Activated T-helper 17 cell treated with anti-CD3 and anti-CD28 coated beads, Interleukin-2, amount 50 U/mL, for 72 hours (primary cell): ENCODE measurements at regions not wholly inside any gene's neighbourhood (a gene's known extent, or its start where the extent isn't known, plus 50 kb on each side); places are given as distances from the start of the nearest gene placed in this dataset.

Experiments
- ATAC-seq: fragments of 150-1000 bp; cut with Tn5 transposase; replicated peaks from 2 replicates; pipeline ENCODE4 v1.10.0; 2021; ENCODE audit warnings: mild to moderate bottlenecking, moderate library complexity
- H3K27ac Mint-ChIP-seq: one replicate; pipeline ENCODE4 v1.8.0; 2022; ENCODE audit warnings: mixed read lengths
- H3K27me3 Mint-ChIP-seq: one replicate; pipeline ENCODE4 v1.8.0; 2022; ENCODE audit warnings: mixed read lengths
- H3K36me3 Mint-ChIP-seq: one replicate; pipeline ENCODE4 v1.8.0; 2022; ENCODE audit warnings: low read depth, mild to moderate bottlenecking, mixed read lengths
- H3K4me1 Mint-ChIP-seq: one replicate; pipeline ENCODE4 v1.8.0; 2022; ENCODE audit warnings: mixed read lengths
- H3K4me3 Mint-ChIP-seq: one replicate; pipeline ENCODE4 v1.8.0; 2022; ENCODE audit warnings: mild to moderate bottlenecking, mixed read lengths
- H3K9me3 Mint-ChIP-seq: one replicate; pipeline ENCODE4 v1.8.0; 2022; ENCODE audit warnings: mixed read lengths

DNA sequence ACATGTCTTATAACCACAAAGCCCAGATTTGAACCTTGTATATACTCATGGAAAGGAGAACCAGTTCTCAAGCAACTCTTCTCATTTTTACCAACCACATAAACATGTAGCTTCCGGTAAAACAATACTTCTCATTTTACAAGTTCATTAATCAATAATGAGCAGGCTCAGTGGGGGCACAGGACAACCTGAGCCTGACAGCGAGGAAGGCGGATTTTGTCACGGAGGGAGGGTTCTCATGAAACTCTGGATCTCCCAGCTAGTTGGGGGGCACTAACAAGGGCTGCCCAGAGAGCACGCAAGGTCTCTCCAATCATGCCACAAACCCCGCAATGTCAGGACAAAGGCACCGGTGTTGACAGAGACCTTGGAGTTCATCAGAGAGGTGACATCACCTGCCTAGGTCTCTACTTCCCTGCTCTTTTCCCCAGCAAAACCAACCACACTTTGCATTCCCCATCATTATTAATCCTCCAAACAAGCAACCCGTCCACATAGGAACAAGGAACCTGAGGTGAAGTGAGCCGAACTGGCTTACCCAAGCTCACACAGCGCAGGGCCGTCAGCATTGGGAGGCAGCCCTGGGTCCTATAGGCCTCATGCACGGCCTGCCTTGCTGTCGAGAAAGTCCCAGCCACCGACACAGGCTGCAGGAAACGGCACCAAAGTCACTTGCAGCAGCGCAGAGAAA lies 192.1 kb upstream of the KLF14 start:
- ATAC-seq: peak; percentile 38
- H3K4me1 Mint-ChIP-seq: peaks cover 69% of the 10 kb centered on the region
- no peaks in the 10 kb centered on the region for H3K27me3 Mint-ChIP-seq
- peaks cover 100% of the 10 kb centered on the region for H3K36me3 Mint-ChIP-seq
- H3K4me3 Mint-ChIP-seq: peak overlapping the region; percentile 91
- peak overlapping the region; percentile 92 for H3K27ac Mint-ChIP-seq
- no peaks in the 10 kb centered on the region for H3K9me3 Mint-ChIP-seq

- ATAC-seq: peak; percentile 32
- peaks cover 67% of the 10 kb centered on the region for H3K4me1 Mint-ChIP-seq
- H3K4me3 Mint-ChIP-seq: peak overlapping the region; percentile 91
- H3K27ac Mint-ChIP-seq: peak overlapping the region; percentile 92
- H3K36me3 Mint-ChIP-seq: peaks cover 100% of the 10 kb centered on the region
- no peaks in the 10 kb centered on the region for H3K27me3 Mint-ChIP-seq
- H3K9me3 Mint-ChIP-seq: no peaks in the 10 kb centered on the region
Measured at GRCh38 chr7:130927062-130927461, 193.1 kb upstream of the KLF14 start.

GRCh38 chr7:130927564-130927963 lies 193.6 kb upstream of the KLF14 start:
- H3K4me1 Mint-ChIP-seq: peaks cover 67% of the 10 kb centered on the region

DNA sequence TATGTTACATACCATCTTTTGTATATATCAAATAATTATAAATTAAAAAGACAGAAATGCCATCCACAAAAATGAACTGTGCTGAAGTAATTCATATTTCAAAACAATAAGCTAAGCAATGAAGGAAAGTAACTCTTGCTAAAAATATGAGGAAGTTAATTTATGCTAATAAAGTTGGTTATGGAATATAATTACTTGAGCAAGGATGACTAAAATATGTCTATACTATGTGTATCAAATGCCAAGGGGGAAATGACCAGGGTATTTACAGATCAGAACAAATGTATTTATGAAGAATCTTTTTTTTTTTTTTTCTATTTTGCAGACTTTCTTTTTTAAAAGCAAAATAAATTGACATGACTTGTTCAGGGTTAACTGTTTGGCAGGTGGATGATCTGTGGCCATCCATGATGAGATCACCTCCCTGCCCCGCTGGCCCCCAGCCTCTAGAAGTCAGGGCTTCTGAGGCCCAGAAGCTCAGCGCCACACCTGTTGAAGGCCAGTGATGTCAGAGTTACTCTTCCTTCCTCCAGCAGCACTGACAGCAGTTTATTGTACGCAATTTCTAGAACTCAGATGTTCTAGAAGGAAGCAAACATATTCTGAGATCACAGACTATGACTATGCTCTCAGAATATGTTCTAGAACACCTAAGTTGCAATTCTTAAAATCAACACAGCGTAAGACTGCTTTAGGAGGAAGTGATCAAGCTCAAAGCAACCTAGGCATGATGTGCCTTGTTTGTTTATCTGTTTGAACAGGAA lies 196.1 kb upstream of the KLF14 start:
- ATAC-seq: peak; percentile 51
- Mint-ChIP-seq H3K27me3 (no peaks in the 10 kb centered on the region), H3K4me3 (peak overlapping the region; percentile 57)

More at GRCh38 chr7:130927564-130927963, 193.6 kb upstream of the KLF14 start:
- Mint-ChIP-seq H3K27me3 (no peaks in the 10 kb centered on the region), H3K4me3 (peak overlapping the region; percentile 91), H3K36me3 (peaks cover 100% of the 10 kb centered on the region), H3K27ac (peak overlapping the region; percentile 92), H3K9me3 (no peaks in the 10 kb centered on the region)
- ATAC-seq: no peak

DNA sequence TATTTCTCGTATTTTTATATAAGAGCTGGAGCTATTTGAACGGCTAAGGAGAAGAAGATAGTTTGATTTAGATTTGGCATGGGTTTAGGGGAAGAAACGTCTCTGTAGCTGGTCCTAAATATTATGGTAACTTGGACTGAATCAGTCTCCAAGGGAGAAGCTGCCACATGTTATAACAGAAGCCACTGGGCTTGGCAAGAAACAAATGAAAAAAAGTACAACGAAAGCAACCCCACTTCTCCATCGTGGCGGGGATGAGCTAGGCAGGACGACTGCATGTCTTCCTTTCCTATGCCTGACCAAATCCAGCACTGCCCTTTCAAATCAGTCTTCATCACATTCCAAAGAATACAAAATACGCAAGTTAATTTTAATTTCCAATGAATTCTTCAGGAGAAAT lies 196.7 kb upstream of the KLF14 start:
- peaks cover 100% of the 10 kb centered on the region for H3K36me3 Mint-ChIP-seq
- ATAC-seq: no peak
- H3K4me1 Mint-ChIP-seq: peaks cover 68% of the 10 kb centered on the region
- no peaks in the 10 kb centered on the region for H3K9me3 Mint-ChIP-seq
- peak overlapping the region; percentile 57 for H3K4me3 Mint-ChIP-seq
- H3K27me3 Mint-ChIP-seq: no peaks in the 10 kb centered on the region
- peak overlapping the region; percentile 69 for H3K27ac Mint-ChIP-seq

More for the DNA sequence above, 196.1 kb upstream of the KLF14 start:
- H3K27ac Mint-ChIP-seq: peak overlapping the region; percentile 69
- peaks cover 68% of the 10 kb centered on the region for H3K4me1 Mint-ChIP-seq
- H3K9me3 Mint-ChIP-seq: no peaks in the 10 kb centered on the region
- H3K36me3 Mint-ChIP-seq: peaks cover 100% of the 10 kb centered on the region

GRCh38 chr7:130931423-130931822 lies 197.4 kb upstream of the KLF14 start:
- H3K27ac Mint-ChIP-seq: peak overlapping the region; percentile 69
- peaks cover 66% of the 10 kb centered on the region for H3K4me1 Mint-ChIP-seq
- H3K27me3 Mint-ChIP-seq: no peaks in the 10 kb centered on the region
- no peak for ATAC-seq
- H3K4me3 Mint-ChIP-seq: peak overlapping the region; percentile 57
- no peaks in the 10 kb centered on the region for H3K9me3 Mint-ChIP-seq
- H3K36me3 Mint-ChIP-seq: peaks cover 100% of the 10 kb centered on the region

GRCh38 chr7:130932088-130932487 lies 198.1 kb upstream of the KLF14 start:
- no peak for ATAC-seq
- peak overlapping the region; percentile 71 for H3K27ac Mint-ChIP-seq
- peaks cover 100% of the 10 kb centered on the region for H3K36me3 Mint-ChIP-seq
- H3K4me3 Mint-ChIP-seq: peak overlapping the region; percentile 57
- H3K4me1 Mint-ChIP-seq: peaks cover 69% of the 10 kb centered on the region
- H3K27me3 Mint-ChIP-seq: no peaks in the 10 kb centered on the region
- H3K9me3 Mint-ChIP-seq: no peaks in the 10 kb centered on the region

DNA sequence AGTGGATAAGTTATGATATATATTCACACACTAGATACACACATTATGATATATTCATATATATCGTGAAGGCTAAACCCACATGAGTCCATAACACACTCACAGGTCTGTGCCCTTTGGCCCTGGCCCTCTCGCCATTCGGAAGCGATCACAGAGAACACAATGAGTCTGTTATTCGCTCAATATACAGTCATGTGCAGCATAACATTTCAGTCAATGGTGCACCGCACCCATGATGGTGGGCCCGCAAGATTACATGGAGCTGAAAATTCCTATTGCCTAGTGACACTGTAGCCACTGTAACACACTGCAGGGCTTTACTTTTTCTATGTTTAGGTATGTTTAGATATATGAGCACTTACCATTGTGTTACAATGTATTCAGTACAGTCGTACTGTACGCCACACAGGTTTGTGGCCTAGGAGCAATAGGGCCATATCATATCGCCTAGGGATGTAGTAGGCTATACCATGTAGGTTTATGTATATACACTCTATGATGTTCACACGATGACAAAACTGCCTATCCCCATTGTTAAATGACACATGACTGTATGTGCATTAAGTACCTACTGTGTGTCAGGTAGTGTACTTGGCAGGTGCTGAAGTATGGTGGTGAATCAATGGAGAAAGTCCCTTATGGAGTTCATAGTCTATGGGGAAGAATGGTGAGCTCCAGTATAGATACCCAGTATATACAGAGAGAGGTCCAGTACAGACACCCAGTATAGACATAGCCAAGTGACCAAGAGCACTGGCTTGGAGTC lies 198.8 kb upstream of the KLF14 start:
- H3K36me3 Mint-ChIP-seq: peaks cover 100% of the 10 kb centered on the region
- peaks cover 64% of the 10 kb centered on the region for H3K4me1 Mint-ChIP-seq
- peak; percentile 14 for ATAC-seq
- no peaks in the 10 kb centered on the region for H3K27me3 Mint-ChIP-seq
- peak overlapping the region; percentile 57 for H3K4me3 Mint-ChIP-seq
- no peaks in the 10 kb centered on the region for H3K9me3 Mint-ChIP-seq
- peak overlapping the region; percentile 94 for H3K27ac Mint-ChIP-seq

DNA sequence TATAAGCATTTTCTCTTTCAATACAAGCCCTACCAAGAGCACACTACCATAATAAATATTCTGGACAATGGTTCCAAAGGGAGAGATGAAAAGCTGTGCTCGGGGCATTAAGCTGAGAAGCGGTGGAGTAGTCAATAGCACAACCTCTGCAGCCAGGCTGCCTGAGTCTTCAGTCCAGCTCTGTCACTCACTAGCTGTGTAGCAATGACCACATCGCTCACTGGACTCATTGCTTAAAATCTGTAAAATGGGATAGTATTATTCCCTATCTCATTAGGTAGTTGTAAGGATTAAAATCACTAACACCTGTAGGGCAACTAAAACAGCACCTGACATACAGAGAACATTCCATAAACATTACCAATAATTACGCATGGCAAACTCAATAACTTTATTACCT lies 199.9 kb upstream of the KLF14 start:
- peak overlapping the region; percentile 94 for H3K27ac Mint-ChIP-seq
- peaks cover 100% of the 10 kb centered on the region for H3K36me3 Mint-ChIP-seq
- H3K4me1 Mint-ChIP-seq: peaks cover 66% of the 10 kb centered on the region
- H3K4me3 Mint-ChIP-seq: peak overlapping the region; percentile 57
- H3K27me3 Mint-ChIP-seq: no peaks in the 10 kb centered on the region
- no peak for ATAC-seq
- no peaks in the 10 kb centered on the region for H3K9me3 Mint-ChIP-seq

- peaks cover 100% of the 10 kb centered on the region for H3K36me3 Mint-ChIP-seq
- no peak for ATAC-seq
- no peaks in the 10 kb centered on the region for H3K9me3 Mint-ChIP-seq
- H3K4me3 Mint-ChIP-seq: peak overlapping the region; percentile 52
- peaks cover 69% of the 10 kb centered on the region for H3K4me1 Mint-ChIP-seq
- no peaks in the 10 kb centered on the region for H3K27me3 Mint-ChIP-seq
- peak overlapping the region; percentile 94 for H3K27ac Mint-ChIP-seq
Measured at GRCh38 chr7:130935564-130936157, 201.7 kb upstream of the KLF14 start.

DNA sequence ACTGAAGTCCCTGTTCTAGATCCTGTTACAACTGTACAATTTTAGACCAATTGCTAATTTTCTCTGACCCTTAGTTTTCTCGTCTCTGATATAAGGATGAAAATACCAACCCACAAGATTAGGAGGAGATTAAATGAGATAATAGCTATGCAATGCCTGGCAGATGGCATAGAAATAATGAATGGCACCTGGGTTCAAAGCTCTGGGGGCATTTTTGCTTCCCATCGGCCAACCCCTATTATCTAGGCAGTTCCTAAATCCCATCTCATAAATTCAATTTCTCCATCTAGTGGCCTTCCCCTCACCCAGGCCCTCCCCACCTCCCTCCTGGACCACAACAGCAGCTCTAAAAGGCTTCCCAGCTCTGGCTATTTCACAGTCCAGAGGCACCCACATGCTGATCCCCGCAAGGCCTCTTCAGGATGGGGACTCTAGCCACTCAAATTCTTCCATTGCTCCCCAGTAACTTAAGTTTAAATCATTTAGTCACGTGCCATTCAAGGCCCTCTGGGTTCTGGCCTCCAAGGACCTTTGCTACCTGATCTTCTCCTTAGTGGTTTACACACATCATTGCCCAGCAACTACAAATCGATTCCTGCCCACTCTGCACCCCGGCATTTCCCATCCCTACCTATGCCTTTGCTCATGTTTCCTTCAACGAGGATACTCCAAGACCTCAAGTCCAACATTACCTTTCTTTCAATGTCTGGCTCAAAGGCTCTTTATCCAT lies 202.4 kb upstream of the KLF14 start:
- peak overlapping the region; percentile 52 for H3K4me3 Mint-ChIP-seq
- no peaks in the 10 kb centered on the region for H3K27me3 Mint-ChIP-seq
- peak overlapping the region; percentile 94 for H3K27ac Mint-ChIP-seq

GRCh38 chr7:130937016-130937415 lies 203.0 kb upstream of the KLF14 start:
- Mint-ChIP-seq H3K4me3 (peak overlapping the region; percentile 52), H3K9me3 (no peaks in the 10 kb centered on the region), H3K36me3 (peaks cover 100% of the 10 kb centered on the region), H3K27me3 (no peaks in the 10 kb centered on the region), H3K4me1 (peaks cover 77% of the 10 kb centered on the region), H3K27ac (peak overlapping the region; percentile 94)
- no peak for ATAC-seq

More for the DNA sequence above, 202.4 kb upstream of the KLF14 start:
- Mint-ChIP-seq H3K9me3 (no peaks in the 10 kb centered on the region), H3K36me3 (peaks cover 100% of the 10 kb centered on the region), H3K4me1 (peaks cover 73% of the 10 kb centered on the region)
- no peak for ATAC-seq

DNA sequence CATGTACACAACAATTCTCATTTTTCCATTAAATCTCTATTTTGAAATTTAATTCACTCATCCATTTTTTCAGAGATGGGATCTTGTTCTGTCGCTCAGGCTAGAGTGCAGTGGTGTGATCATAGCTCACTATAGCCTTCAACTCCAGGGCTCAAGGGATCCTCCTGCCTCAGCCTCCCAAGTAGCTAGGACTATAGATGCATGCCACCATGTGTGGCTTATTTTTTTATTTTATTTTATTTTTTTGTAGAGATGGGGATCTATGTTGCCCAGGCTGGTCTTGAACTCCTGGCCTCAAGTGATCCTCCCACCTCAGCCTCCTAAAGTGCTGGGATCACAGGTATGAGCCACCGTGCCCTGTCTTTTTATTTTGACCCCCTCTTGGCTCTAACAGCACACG lies 203.8 kb upstream of the KLF14 start:
- Mint-ChIP-seq H3K4me1 (peaks cover 82% of the 10 kb centered on the region), H3K27me3 (no peaks in the 10 kb centered on the region), H3K27ac (peak overlapping the region; percentile 94), H3K36me3 (peaks cover 100% of the 10 kb centered on the region), H3K9me3 (no peaks in the 10 kb centered on the region), H3K4me3 (peak overlapping the region; percentile 83)
- ATAC-seq: no peak
